Stimulated activated naive B cell treated with anti-CD40 and anti-IgM and Interleukin-4, amounts not matched to agents 10 μg/mL and 1 μg/mL and 100 μg/mL, for 72 hours (primary cell): ENCODE measurements at regions not wholly inside any gene's neighbourhood (a gene's known extent, or its start where the extent isn't known, plus 50 kb on each side); places are given as distances from the start of the nearest gene placed in this dataset.
"Not testable (repeated sequence)": the region's sequence is repeated elsewhere in the genome, so short reads cannot be mapped to it uniquely, and the experiment has no call there.

ENCODE experiments used
- ATAC-seq, 2 donors: fragments of 150-1000 bp; cut with Tn5 transposase; replicated peaks; 2 replicates each; pipeline ENCODE4 v1.10.0; 2021; ENCODE audit warnings: moderate library complexity in 1 of 2
- DNase-seq: peaks from one replicate; pipeline ENCODE4 v3.0.0; 2021
- H3K27ac Mint-ChIP-seq: one replicate; pipeline ENCODE4 v1.8.0; 2022; ENCODE audit warnings: mild to moderate bottlenecking, mixed read lengths
- H3K27me3 Mint-ChIP-seq, 2 donors: one replicate each; pipeline ENCODE4 v1.8.0; 2022; ENCODE audit warnings: mixed read lengths in 2 of 2
- H3K36me3 Mint-ChIP-seq, 2 donors: one replicate each; pipeline ENCODE4 v1.8.0; 2022; ENCODE audit warnings: mixed read lengths in 2 of 2, mild to moderate bottlenecking in 1 of 2
- H3K4me1 Mint-ChIP-seq, 2 donors: one replicate each; pipeline ENCODE4 v1.8.0; 2022; ENCODE audit warnings: mixed read lengths in 2 of 2, mild to moderate bottlenecking in 1 of 2
- H3K4me3 Mint-ChIP-seq, 2 donors: one replicate each; pipeline ENCODE4 v1.8.0; 2022; ENCODE audit warnings: mild to moderate bottlenecking in 2 of 2, mixed read lengths in 2 of 2, moderate library complexity in 1 of 2
- H3K9me3 Mint-ChIP-seq, 2 donors: one replicate each; pipeline ENCODE4 v1.8.0; 2022; ENCODE audit warnings: mixed read lengths in 2 of 2, mild to moderate bottlenecking in 1 of 2

GRCh38 chr5:143922718-143923117 lies 110.8 kb downstream of the HMHB1 start:
- DNase-seq = no peak
- no peaks in the 10 kb centered on the region for H3K4me1 Mint-ChIP-seq
- no peaks in the 10 kb centered on the region for H3K36me3 Mint-ChIP-seq
- H3K27ac Mint-ChIP-seq = no peak overlapping the region
- H3K27me3 Mint-ChIP-seq = peaks cover 0 to 8% of the 10 kb centered on the region in 2 donors
- no peak overlapping the region for H3K4me3 Mint-ChIP-seq
- no peaks in the 10 kb centered on the region for H3K9me3 Mint-ChIP-seq
- no peak for ATAC-seq

DNA sequence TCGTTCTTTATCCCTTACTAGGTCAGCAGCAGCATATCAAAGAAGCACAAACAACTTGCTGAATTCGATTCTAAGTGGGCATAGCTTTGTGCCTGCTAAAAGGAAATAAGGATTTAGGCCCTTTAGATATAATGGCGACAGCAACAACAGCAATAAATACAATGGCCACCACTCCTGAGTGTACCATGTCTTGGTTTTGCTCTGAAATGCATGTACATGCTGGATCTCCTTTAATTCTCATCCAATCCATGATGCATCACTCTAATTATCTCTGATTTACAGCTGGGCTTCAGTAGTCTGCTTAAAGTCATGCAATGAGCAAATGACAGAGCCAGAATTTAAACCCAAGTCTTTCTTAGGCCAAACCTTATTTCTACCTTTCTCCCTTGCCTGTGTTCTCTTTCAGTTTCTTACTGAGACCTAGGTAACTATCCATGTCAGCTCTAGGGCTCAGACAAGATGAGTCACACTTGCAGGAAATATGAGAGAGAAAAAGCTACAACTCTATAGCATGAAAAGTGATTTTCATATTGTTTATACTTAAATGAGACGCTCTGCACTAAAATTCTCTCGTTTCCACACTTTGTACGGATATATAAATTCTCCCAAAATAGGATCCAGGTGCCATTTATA lies 111.8 kb downstream of the HMHB1 start:
- H3K4me1 Mint-ChIP-seq = no peaks in the 10 kb centered on the region
- no peak for ATAC-seq

DNA sequence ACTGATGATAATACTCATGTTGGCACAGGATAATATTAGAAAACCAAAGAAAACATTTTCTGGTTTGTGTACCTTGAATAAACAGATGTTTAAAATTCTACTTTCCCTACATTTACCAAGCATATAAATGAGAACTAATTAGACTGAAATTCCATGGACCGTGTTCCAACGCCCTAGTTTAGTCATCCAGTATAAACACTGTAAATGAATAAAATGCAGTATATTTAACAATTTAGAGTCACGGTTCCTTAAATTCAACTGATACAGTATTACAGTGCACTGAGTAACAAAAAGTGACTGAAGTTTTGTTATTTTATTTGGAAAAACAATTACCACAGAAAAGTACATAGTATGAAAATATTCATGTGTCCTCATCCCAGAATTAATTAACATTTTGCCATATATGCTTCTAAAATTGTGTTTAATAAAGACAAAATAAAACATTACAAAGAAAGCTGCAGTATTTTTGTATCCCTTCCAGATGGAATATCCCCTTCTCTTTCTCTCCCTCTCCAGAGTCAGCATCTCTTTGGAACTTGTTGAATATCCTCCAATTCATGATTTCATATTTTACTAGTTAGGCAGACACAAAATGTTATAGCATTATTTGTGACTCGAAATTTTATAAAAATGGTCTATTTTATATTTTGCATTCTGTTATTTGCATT lies 112.5 kb downstream of the HMHB1 start:
- Mint-ChIP-seq H3K9me3 (peaks cover 0 to 1% of the 10 kb centered on the region in 2 donors), H3K4me3 (no peak overlapping the region), H3K36me3 (no peaks in the 10 kb centered on the region), H3K4me1 (no peaks in the 10 kb centered on the region), H3K27me3 (peaks cover 0 to 4% of the 10 kb centered on the region in 2 donors), H3K27ac (no peak overlapping the region)
- ATAC-seq (no peak), DNase-seq (no peak)

More for the DNA sequence above, 111.8 kb downstream of the HMHB1 start:
- DNase-seq = no peak
- Mint-ChIP-seq H3K4me3 (no peak overlapping the region), H3K27me3 (peaks cover 0 to 4% of the 10 kb centered on the region in 2 donors), H3K9me3 (peaks cover 0 to 1% of the 10 kb centered on the region in 2 donors), H3K36me3 (no peaks in the 10 kb centered on the region), H3K27ac (no peak overlapping the region)

DNA sequence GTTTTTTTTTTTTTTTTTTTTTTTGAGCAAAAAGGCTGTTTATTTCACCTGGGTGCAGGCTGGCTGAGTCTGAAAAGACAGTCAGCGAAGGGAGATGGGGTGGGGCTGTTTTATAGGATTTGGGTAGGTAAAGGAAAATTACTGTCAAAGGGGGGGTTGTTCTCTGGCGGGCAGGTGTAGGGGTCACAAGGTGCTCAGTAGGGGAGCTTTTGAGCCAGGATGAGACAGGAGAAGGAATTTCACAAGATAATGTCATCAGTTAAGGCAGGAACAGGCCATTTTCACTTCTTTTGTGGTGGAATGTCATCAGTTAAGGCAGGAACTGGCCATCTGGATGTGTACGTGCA lies 113.0 kb downstream of the HMHB1 start:
- ATAC-seq, H3K27ac Mint-ChIP-seq, H3K36me3 Mint-ChIP-seq, H3K9me3 Mint-ChIP-seq, DNase-seq, H3K4me3 Mint-ChIP-seq, H3K4me1 Mint-ChIP-seq, H3K27me3 Mint-ChIP-seq: not testable (repeated sequence)

GRCh38 chr5:143929486-143929885 lies 117.5 kb downstream of the HMHB1 start:
- H3K36me3 Mint-ChIP-seq = no peaks in the 10 kb centered on the region
- H3K9me3 Mint-ChIP-seq = peaks cover 10 to 14% of the 10 kb centered on the region in 2 donors
- no peak overlapping the region for H3K4me3 Mint-ChIP-seq
- no peak for ATAC-seq
- H3K27ac Mint-ChIP-seq = no peak overlapping the region
- peaks cover 8 to 10% of the 10 kb centered on the region in 2 donors for H3K27me3 Mint-ChIP-seq
- DNase-seq = no peak
- no peaks in the 10 kb centered on the region for H3K4me1 Mint-ChIP-seq

DNA sequence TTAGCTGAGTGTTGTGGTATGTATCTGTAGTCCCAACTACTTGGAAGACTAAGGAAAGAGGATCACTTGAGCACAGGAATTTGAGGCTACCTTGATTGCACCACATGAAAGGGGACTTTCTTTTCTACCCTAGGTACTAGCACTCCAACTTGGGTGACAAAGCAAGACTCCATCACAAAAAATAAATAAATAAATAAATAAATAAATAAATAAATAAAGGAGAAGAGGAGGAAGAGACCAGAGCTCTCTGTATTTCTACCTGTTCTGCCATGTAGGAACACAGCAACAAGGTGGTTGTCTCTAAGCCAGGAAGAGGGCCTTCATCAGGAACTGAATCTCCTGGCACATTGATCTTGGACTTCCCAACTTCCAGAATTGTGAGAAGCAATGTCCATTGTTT lies 118.6 kb downstream of the HMHB1 start:
- Mint-ChIP-seq H3K4me1 (no peaks in the 10 kb centered on the region), H3K36me3 (peaks cover 0 to 2% of the 10 kb centered on the region in 2 donors), H3K27ac (no peak overlapping the region), H3K9me3 (peaks cover 14 to 20% of the 10 kb centered on the region in 2 donors), H3K4me3 (no peak overlapping the region), H3K27me3 (peaks cover 10 to 12% of the 10 kb centered on the region in 2 donors)
- DNase-seq (no peak), ATAC-seq (no peak)

DNA sequence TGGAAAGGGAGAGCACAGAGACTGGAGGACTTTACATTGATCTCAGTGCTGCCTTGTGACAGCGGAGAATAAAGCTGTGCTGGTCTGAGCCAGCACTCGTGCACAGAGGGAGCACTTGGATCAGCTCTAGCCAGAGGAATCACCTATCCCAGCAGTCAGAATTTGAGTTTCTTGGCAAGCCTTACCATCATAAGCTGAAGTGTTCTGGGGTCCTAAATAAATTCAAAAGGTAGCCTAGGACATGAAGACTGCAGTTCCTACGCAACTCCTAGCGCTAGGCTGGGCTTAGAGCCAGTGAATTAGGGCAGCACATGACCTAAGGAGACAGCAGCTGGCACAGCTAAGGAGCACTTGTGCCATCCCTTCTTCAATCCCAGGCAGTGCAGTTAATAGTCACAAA lies 119.5 kb downstream of the HMHB1 start:
- DNase-seq = no peak
- peaks cover 20 to 22% of the 10 kb centered on the region in 2 donors for H3K9me3 Mint-ChIP-seq
- no peak overlapping the region for H3K27ac Mint-ChIP-seq
- H3K36me3 Mint-ChIP-seq = peaks cover 0 to 2% of the 10 kb centered on the region in 2 donors
- peaks cover 12 to 15% of the 10 kb centered on the region in 2 donors for H3K27me3 Mint-ChIP-seq
- H3K4me3 Mint-ChIP-seq = no peak overlapping the region
- ATAC-seq = no peak
- no peaks in the 10 kb centered on the region for H3K4me1 Mint-ChIP-seq

- no peak overlapping the region for H3K27ac Mint-ChIP-seq
- peaks cover 15 to 16% of the 10 kb centered on the region in 2 donors for H3K27me3 Mint-ChIP-seq
- peaks cover 0 to 2% of the 10 kb centered on the region in 2 donors for H3K36me3 Mint-ChIP-seq
- no peak for ATAC-seq
- no peak for DNase-seq
- no peak overlapping the region for H3K4me3 Mint-ChIP-seq
- no peaks in the 10 kb centered on the region for H3K4me1 Mint-ChIP-seq
- H3K9me3 Mint-ChIP-seq = peaks cover 20 to 24% of the 10 kb centered on the region in 2 donors
Observed at GRCh38 chr5:143931986-143932385, 120.0 kb downstream of the HMHB1 start.

GRCh38 chr5:143932584-143932983 lies 120.6 kb downstream of the HMHB1 start:
- Mint-ChIP-seq H3K4me1 (no peaks in the 10 kb centered on the region), H3K27me3 (peaks cover 15 to 17% of the 10 kb centered on the region in 2 donors), H3K36me3 (peaks cover 0 to 2% of the 10 kb centered on the region in 2 donors), H3K4me3 (no peak overlapping the region), H3K9me3 (peaks cover 20 to 24% of the 10 kb centered on the region in 2 donors), H3K27ac (no peak overlapping the region)
- ATAC-seq (no peak), DNase-seq (no peak)

DNA sequence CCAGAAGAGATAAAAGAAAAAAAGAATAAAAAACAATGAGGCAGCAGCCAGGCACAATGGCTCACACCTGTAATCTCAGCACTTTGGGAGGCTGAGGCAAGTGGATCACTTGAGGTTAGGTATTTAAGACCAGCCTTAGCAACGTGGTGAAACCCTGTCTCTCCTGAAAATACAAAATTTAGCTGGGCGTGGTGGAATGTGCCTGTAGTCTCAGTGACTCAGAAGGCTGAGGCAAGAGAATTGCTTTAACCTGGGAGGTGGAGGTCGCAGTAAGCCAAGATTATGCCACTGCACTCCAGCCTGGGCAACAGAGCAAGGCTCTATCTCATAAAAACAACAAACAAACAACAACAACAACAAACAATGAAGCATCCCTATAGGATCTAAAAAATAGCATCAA lies 121.5 kb downstream of the HMHB1 start:
- DNase-seq = no peak
- no peak overlapping the region for H3K27ac Mint-ChIP-seq

GRCh38 chr5:143934821-143935220 lies 122.9 kb downstream of the HMHB1 start:
- ATAC-seq (no peak), DNase-seq (no peak)
- no peak overlapping the region for H3K4me3 Mint-ChIP-seq
- no peaks in the 10 kb centered on the region for H3K4me1 Mint-ChIP-seq
- peaks cover 0 to 2% of the 10 kb centered on the region in 2 donors for H3K36me3 Mint-ChIP-seq
- H3K27me3 Mint-ChIP-seq = peaks cover 15 to 17% of the 10 kb centered on the region in 2 donors
- H3K9me3 Mint-ChIP-seq = peaks cover 25 to 26% of the 10 kb centered on the region in 2 donors
- H3K27ac Mint-ChIP-seq = no peak overlapping the region

More for the DNA sequence above, 121.5 kb downstream of the HMHB1 start:
- no peak for ATAC-seq
- H3K36me3 Mint-ChIP-seq = peaks cover 0 to 2% of the 10 kb centered on the region in 2 donors
- H3K4me1 Mint-ChIP-seq = no peaks in the 10 kb centered on the region
- H3K27me3 Mint-ChIP-seq = peaks cover 15 to 17% of the 10 kb centered on the region in 2 donors
- H3K9me3 Mint-ChIP-seq = peaks cover 20 to 23% of the 10 kb centered on the region in 2 donors
- no peak overlapping the region for H3K4me3 Mint-ChIP-seq

DNA sequence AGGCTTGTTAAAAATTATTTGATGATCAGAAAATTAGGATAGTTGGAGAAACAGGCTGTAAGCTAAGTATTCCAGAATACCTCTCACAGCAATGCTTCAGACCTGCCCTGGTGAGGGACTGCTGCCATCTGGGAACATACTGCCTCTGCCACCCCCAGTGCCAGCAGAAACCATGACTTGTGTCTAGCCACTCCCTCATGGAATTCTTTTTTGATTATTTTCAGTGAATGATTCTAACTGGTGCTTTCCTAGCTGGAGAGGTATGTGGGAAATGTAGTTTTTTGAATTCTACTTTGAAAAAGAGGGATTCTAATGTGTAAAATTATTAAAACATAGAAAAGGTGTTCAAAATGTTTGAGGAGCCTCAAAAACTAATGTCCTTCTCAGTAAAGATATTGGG lies 126.3 kb downstream of the HMHB1 start:
- ATAC-seq (no peak), DNase-seq (no peak)
- no peaks in the 10 kb centered on the region for H3K4me1 Mint-ChIP-seq
- H3K36me3 Mint-ChIP-seq = peaks cover 0 to 2% of the 10 kb centered on the region in 2 donors
- H3K4me3 Mint-ChIP-seq = no peak overlapping the region
- H3K27me3 Mint-ChIP-seq = peaks cover 15 to 17% of the 10 kb centered on the region in 2 donors
- peaks cover 31 to 41% of the 10 kb centered on the region in 2 donors for H3K9me3 Mint-ChIP-seq
- H3K27ac Mint-ChIP-seq = no peak overlapping the region

GRCh38 chr5:143946837-143947236 lies 134.9 kb downstream of the HMHB1 start:
- H3K9me3 Mint-ChIP-seq = peaks cover 19 to 21% of the 10 kb centered on the region in 2 donors
- H3K27me3 Mint-ChIP-seq = peaks cover 17 to 28% of the 10 kb centered on the region in 2 donors
- no peak overlapping the region for H3K4me3 Mint-ChIP-seq
- no peak for DNase-seq
- no peak overlapping the region for H3K27ac Mint-ChIP-seq
- no peak for ATAC-seq
- no peaks in the 10 kb centered on the region for H3K4me1 Mint-ChIP-seq
- H3K36me3 Mint-ChIP-seq = no peaks in the 10 kb centered on the region

GRCh38 chr5:143947313-143947712 lies 135.4 kb downstream of the HMHB1 start:
- DNase-seq (no peak), ATAC-seq (no peak)
- no peaks in the 10 kb centered on the region for H3K4me1 Mint-ChIP-seq
- no peak overlapping the region for H3K4me3 Mint-ChIP-seq
- peaks cover 19% of the 10 kb centered on the region in 2 donors for H3K9me3 Mint-ChIP-seq
- no peaks in the 10 kb centered on the region for H3K36me3 Mint-ChIP-seq
- H3K27ac Mint-ChIP-seq = no peak overlapping the region
- peaks cover 17 to 28% of the 10 kb centered on the region in 2 donors for H3K27me3 Mint-ChIP-seq

DNA sequence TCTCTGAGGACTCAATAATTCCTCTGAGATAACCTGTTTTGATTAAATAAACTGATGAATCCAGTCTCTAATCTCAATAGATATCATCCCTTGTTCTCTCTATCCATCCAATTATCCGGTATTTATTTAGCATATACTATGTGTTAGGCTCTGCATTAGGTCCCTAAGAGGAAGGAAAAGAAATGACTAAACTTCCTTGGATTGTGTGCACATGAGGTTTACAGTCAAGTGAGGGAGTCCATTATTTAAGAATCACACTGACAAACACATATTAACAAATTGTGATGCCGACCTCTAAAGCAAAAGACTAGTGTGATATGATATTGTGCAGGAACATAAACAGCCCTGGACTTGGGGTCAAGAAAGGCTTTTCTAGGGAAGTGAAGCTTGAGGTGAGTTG lies 140.8 kb downstream of the HMHB1 start:
- DNase-seq (no peak), ATAC-seq (no peak)
- H3K27ac Mint-ChIP-seq = no peak overlapping the region
- H3K4me3 Mint-ChIP-seq = no peak overlapping the region
- H3K27me3 Mint-ChIP-seq = peaks cover 11 to 16% of the 10 kb centered on the region in 2 donors
- no peaks in the 10 kb centered on the region for H3K4me1 Mint-ChIP-seq
- H3K36me3 Mint-ChIP-seq = no peaks in the 10 kb centered on the region
- peaks cover 3 to 4% of the 10 kb centered on the region in 2 donors for H3K9me3 Mint-ChIP-seq
